Adrenal gland (tissue), 9 donors: ENCODE measurements at regions not wholly inside any gene's neighbourhood (a gene's known extent, or its start where the extent isn't known, plus 50 kb on each side); places are given as distances from the start of the nearest gene placed in this dataset.
A peak's percentile ranks its signal among the peaks of the same experiment; 100 is the strongest.

Experiments used
- DNase-seq, 7 donors: peaks; one replicate each; pipeline ENCODE4 v3.0.0-alpha.2; 2019 to 2020
- H3K27ac ChIP-seq, 5 donors: fragments of 200-600 bp; sonication (generic) in 4 of 5; 1 replicate in 3 of 5; 2 replicates in 2 of 5; pipeline versions ENCODE4 v1.5.1 to v1.8.0; 2016 to 2020; ENCODE audit warnings: mild to moderate bottlenecking in 1 of 5
- H3K27me3 ChIP-seq: fragments of 200-600 bp; 2 replicates; pipeline ENCODE4 v1.8.0; 2021
- H3K36me3 ChIP-seq, 2 donors: fragments of 200-600 bp; replicated peaks in 1 of 2; 1 replicate in 1 of 2; 2 replicates in 1 of 2; pipeline versions ENCODE4 v1.5.1 to v1.8.0; 2018 to 2022
- H3K4me1 ChIP-seq, 2 donors: fragments of 200-600 bp; replicated peaks in 1 of 2; 1 replicate in 1 of 2; 2 replicates in 1 of 2; pipeline versions ENCODE4 v1.5.1 to v1.8.0; 2018 to 2021
- H3K4me3 ChIP-seq, 4 donors: fragments of 200-600 bp; sonication (generic) in 3 of 4; one replicate each; pipeline ENCODE4 v1.5.1; 2016 to 2018
- H3K9me3 ChIP-seq, 3 donors: fragments of 200-600 bp; sonication (generic) in 1 of 3; replicated peaks in 1 of 3; 1 replicate in 2 of 3; 2 replicates in 1 of 3; pipeline versions ENCODE4 v1.5.1 to v1.8.0; 2016 to 2021
- POLR2A ChIP-seq, 2 donors: fragments of 450-650 bp; IDR thresholded peaks; one replicate each; pipeline ENCODE4 v1.6.1; 2017; ENCODE audit warnings: antibody characterized with exemption in 2 of 2, mild to moderate bottlenecking in 2 of 2, moderate library complexity in 1 of 2
- WGBS, 4 donors: extraction: QIAGEN DNeasy Blood & Tissue Kit in 2 of 4; methylation state at CpG; one replicate each; pipeline versions ENCODE4 v1.1.5 to v1.1.7; 2013 to 2017; 5-methylcytosine and 5-hydroxymethylcytosine counted together
- intact Hi-C, 2 donors: fragments of 100-400 bp; cut with DNase I; formaldehyde crosslinking; loops; one replicate each; pipeline versions ENCODE4 v1.14.1 to v1.15.0; 2022 to 2023
- TF ChIP-seq, protein P1 (sequence below), 6 experiments: fragments of 450-650 bp in 4 of 6; fragments of 200-600 bp in 2 of 6; sonication (generic) in 1 of 6; IDR thresholded peaks; 1 replicate in 5 of 6; 2 replicates in 1 of 6; pipeline versions ENCODE4 v1.5.1 to v1.8.0; 2016 to 2021; ENCODE audit warnings: antibody characterized with exemption in 6 of 6, mild to moderate bottlenecking in 2 of 6, moderate library complexity in 1 of 6
- donor health status: healthy with polysubstance abuse.
- donor health status: Bipolar disorder and iron deficiency.
- donor health status: DM: yes; HTN: yes; CAD: no.
- donor health status: DM: no; HTN: no; CAD: no.
- donor health status: DM: no; HTN: no; CAD: no.

DNA sequence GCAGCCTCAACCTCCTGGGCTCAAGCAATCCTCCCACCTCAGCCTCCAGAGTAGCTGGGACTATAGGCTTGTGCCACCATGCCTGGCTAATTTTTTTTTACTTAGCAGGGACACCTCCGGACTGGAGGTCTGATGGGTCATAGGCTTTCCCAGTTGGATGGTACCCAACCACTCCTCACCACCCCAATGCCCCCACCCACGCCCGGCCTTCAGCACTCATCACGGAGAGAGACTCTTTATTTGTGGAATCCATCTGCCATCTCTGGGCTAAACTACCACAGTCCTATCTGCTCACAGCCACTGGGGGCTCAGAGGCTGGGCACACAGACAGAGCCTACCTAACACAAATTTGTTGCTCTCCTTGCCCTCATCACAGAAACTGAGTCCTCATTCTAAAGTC, 58.3 kb upstream of the STXBP1 start:
- no peaks in the 10 kb centered on the region for H3K36me3 ChIP-seq
- peak in 2 of 7 donors; percentile 52 to 62 for DNase-seq
- H3K4me1 ChIP-seq: peaks cover 53 to 66% of the 10 kb centered on the region in 2 donors
- no peaks in the 10 kb centered on the region for H3K9me3 ChIP-seq
- 42 to 57% (median 49%) methylated on average over 3 to 4 of the region's 4 CpGs for WGBS, 4 donors
- H3K27ac ChIP-seq: peak overlapping the region in 3 of 5 donors; percentile 24 to 60 (median 38)
- no peak overlapping the region for H3K4me3 ChIP-seq
- intact Hi-C loops: no loop called here
- TF ChIP-seq POLR2A (IDR thresholded peaks at IDR 0.05): no peak
- TF ChIP-seq, protein P1, sequence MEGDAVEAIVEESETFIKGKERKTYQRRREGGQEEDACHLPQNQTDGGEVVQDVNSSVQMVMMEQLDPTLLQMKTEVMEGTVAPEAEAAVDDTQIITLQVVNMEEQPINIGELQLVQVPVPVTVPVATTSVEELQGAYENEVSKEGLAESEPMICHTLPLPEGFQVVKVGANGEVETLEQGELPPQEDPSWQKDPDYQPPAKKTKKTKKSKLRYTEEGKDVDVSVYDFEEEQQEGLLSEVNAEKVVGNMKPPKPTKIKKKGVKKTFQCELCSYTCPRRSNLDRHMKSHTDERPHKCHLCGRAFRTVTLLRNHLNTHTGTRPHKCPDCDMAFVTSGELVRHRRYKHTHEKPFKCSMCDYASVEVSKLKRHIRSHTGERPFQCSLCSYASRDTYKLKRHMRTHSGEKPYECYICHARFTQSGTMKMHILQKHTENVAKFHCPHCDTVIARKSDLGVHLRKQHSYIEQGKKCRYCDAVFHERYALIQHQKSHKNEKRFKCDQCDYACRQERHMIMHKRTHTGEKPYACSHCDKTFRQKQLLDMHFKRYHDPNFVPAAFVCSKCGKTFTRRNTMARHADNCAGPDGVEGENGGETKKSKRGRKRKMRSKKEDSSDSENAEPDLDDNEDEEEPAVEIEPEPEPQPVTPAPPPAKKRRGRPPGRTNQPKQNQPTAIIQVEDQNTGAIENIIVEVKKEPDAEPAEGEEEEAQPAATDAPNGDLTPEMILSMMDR (IDR thresholded peaks at IDR 0.05): peak in 1 of 6 experiments; percentile 10
- H3K27me3 ChIP-seq: no peaks in the 10 kb centered on the region

DNA sequence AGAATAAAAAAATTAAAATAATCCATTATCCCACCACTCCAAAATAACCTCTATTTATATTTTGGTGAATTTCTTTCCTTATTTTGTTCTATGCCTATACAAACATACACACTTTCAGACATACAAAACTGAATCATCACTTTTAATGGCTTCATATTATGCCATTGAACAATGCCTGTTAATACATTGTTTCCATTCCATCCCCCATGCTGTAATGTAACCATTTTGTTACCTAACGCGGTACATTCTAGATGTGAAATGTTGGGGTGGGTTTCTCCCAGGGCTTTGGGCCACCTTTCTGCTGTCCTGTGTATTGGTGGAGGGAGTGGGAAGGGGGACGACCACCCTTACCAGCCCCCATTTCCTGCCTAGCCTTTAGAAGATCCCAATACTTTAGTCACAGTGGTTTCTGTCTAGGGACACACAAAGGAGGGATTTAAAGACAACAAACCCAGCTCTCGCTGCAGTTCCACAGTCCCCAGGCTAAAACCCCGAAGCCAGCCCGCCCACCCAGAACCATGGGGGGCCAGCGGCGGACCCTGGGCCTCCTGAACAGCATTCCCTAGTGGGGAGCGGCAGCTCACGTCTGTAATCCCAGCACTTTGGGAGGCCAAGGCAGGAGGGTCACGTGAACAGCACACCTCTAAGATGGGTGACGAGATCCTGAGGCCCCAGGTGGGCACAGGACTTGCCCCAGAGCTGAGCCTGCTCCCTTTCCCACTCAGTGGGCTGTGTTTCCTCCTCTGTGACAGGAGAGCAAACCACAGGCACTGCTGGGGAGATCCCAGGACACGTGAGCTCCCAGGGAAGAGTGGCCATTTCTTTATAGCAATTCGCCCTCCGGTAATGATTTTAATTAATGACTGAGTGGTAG, 56.9 kb upstream of the STXBP1 start:
- Histone ChIP-seq H3K4me1 (peaks cover 58 to 78% of the 10 kb centered on the region in 2 donors), H3K27ac (peak overlapping the region; percentile 61 to 94 (median 78)), H3K4me3 (no peak overlapping the region), H3K36me3 (peaks cover 0 to 6% of the 10 kb centered on the region in 2 donors), H3K9me3 (no peaks in the 10 kb centered on the region), H3K27me3 (no peaks in the 10 kb centered on the region)
- intact Hi-C loops: no loop called here
- 65 to 72% (median 70%) methylated on average over 10 to 15 of the region's 15 CpGs for WGBS, 4 donors
- no peak for DNase-seq
- TF ChIP-seq, protein P1 (IDR thresholded peaks at IDR 0.05): no peak
- no peak for TF ChIP-seq POLR2A (IDR thresholded peaks at IDR 0.05)

DNA sequence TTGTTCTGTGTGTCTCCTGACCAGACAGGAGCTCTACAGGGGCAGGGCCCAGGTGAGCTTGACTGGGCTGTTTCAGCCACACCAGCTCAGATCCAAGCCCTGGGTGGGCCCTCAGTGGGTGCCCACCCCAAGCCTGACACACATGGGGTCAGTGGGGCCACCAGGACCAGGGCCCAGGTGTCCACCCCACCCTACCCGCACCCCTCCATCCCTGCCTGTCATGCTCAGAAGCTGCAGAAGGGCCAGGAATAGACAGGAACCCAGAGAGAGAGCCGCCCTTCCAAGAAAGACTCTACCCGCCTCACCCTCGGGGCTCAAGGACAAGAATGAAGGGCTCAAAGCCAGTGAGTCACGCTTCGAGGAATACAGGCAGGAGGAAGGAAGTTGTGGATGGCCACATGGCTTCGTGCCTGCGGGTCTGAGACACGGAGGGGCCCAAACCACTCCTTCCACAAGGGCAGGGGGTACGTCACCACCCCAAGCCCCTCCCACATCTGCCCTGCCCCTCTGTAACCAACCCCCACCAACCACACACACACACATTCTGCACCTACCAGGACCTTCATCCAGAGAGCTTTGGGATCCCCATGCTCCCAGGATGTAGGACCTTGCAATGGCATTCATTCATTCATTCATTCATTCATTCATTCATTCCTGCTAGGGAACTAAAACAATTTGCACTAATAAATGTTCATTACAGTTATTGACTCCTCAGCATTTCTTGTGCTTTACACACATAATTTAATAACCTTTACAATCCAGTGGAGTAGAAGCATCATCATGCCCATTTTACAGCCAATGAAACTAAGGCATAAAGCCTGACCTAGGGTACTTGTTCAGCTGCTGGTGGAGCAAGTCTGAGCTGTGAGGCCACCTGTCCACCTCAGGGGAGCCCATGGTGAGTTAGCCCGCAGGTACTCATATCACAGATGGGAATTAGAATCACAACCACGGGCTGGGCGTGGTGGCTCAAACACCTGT, 55.9 kb upstream of the STXBP1 start:
- peak overlapping the region; percentile 61 to 94 (median 78) for H3K27ac ChIP-seq
- peaks cover 55 to 76% of the 10 kb centered on the region in 2 donors for H3K4me1 ChIP-seq
- peaks cover 0 to 14% of the 10 kb centered on the region in 2 donors for H3K36me3 ChIP-seq
- intact Hi-C loops: no loop called here
- H3K4me3 ChIP-seq: no peak overlapping the region
- WGBS, 4 donors: 24 to 44% (median 25%) methylated on average over 8 to 13 of the region's 13 CpGs
- no peaks in the 10 kb centered on the region for H3K27me3 ChIP-seq
- no peaks in the 10 kb centered on the region for H3K9me3 ChIP-seq
- TF ChIP-seq POLR2A (IDR thresholded peaks at IDR 0.05): peak in 1 of 2 donors; percentile 38
- TF ChIP-seq, protein P1 (IDR thresholded peaks at IDR 0.05): no peak
- peak; percentile 76 to 94 (median 91) for DNase-seq

DNA sequence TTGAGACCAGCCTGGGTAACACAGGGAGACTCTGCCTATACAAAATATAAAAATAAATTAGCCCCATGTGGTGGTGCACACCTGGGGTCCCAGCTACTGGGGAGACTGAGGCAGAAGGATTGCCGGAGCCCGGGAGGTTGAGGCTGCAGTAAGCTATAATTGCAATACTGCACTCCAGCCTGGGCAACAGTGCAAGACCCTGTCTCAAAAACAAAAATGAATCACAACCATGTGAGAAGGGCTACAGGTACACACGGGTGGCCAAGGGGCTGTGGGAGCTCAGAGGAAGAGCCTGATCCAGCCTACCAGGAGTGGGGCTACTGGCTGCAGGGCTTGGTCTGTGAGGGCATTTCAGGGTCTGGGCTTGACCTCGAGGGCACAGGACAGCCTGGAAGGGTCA, 55.2 kb upstream of the STXBP1 start:
- Histone ChIP-seq H3K4me1 (peaks cover 62 to 77% of the 10 kb centered on the region in 2 donors), H3K9me3 (no peaks in the 10 kb centered on the region), H3K27ac (peak overlapping the region; percentile 61 to 94 (median 78)), H3K4me3 (no peak overlapping the region), H3K27me3 (no peaks in the 10 kb centered on the region), H3K36me3 (peaks cover 0 to 14% of the 10 kb centered on the region in 2 donors)
- intact Hi-C loops: no loop called here
- no peak for TF ChIP-seq POLR2A (IDR thresholded peaks at IDR 0.05)
- TF ChIP-seq, protein P1 (IDR thresholded peaks at IDR 0.05): no peak
- 52 to 60% (median 57%) methylated on average over 3 to 4 of the region's 4 CpGs for WGBS, 4 donors
- DNase-seq: no peak
